HEK293T (cell line): ENCODE measurements at regions not wholly inside any gene's neighbourhood (a gene's known extent, or its start where the extent isn't known, plus 50 kb on each side); places are given as distances from the start of the nearest gene placed in this dataset.

Experiments used
- CTCF ChIA-PET: fragments of 350-600 bp; formaldehyde crosslinking; extraction: SDS; loops from one replicate; lab custom pipeline; 2021; ENCODE audit warnings: antibody characterized with exemption, inconsistent platforms; lab: Yijun Ruan, JAX
- POLR2A ChIA-PET: fragments of 350-600 bp; formaldehyde crosslinking; extraction: SDS; loops from one replicate; lab custom pipeline; 2020; ENCODE audit warnings: antibody characterized with exemption, inconsistent platforms; lab: Yijun Ruan, JAX
- DNase-seq: peaks from one replicate; pipeline ENCODE4 v3.0.0; 2012; ENCODE audit warnings: mixed read lengths; ENCODE audit errors: extremely low spot score
- ARNT ChIP-seq: fragments of 450-650 bp; IDR thresholded peaks from 2 replicates; pipeline ENCODE4 v1.6.1; 2017; ENCODE audit warnings: mild to moderate bottlenecking
- BHLHE40 ChIP-seq: fragments of 450-650 bp; IDR thresholded peaks from 2 replicates; pipeline ENCODE4 v1.6.1; 2016; ENCODE audit warnings: mild to moderate bottlenecking, moderate library complexity, borderline replicate concordance
- CTBP1 ChIP-seq: fragments of 450-650 bp; IDR thresholded peaks from 2 replicates; pipeline ENCODE4 v1.6.1; 2016; ENCODE audit warnings: borderline replicate concordance
- ELF4 ChIP-seq: fragments of 450-650 bp; IDR thresholded peaks from 2 replicates; pipeline ENCODE4 v1.6.1; 2017; ENCODE audit warnings: antibody characterized with exemption
- FOXA1 ChIP-seq: fragments of 450-650 bp; IDR thresholded peaks from 2 replicates; pipeline ENCODE4 v1.6.1; 2016; ENCODE audit warnings: mild to moderate bottlenecking
- FOXK2 ChIP-seq: fragments of 450-650 bp; IDR thresholded peaks from 2 replicates; pipeline ENCODE4 v1.6.1; 2016; ENCODE audit warnings: mild to moderate bottlenecking
- FOXM1 ChIP-seq: fragments of 450-650 bp; IDR thresholded peaks from 2 replicates; pipeline ENCODE4 v1.6.1; 2017; ENCODE audit warnings: mild to moderate bottlenecking, borderline replicate concordance
- HDGF ChIP-seq: fragments of 450-650 bp; IDR thresholded peaks from 2 replicates; pipeline ENCODE4 v1.6.1; 2017; ENCODE audit warnings: antibody characterized with exemption, borderline replicate concordance
- L3MBTL2 ChIP-seq: fragments of 450-650 bp; conservative IDR thresholded peaks from 2 replicates; pipeline ENCODE4 v1.6.1; 2016; ENCODE audit warnings: mild to moderate bottlenecking
- LEF1 ChIP-seq: fragments of 450-650 bp; IDR thresholded peaks from 2 replicates; pipeline ENCODE4 v1.6.1; 2017; ENCODE audit warnings: mild to moderate bottlenecking, borderline replicate concordance
- NFRKB ChIP-seq: fragments of 450-650 bp; IDR thresholded peaks from 2 replicates; pipeline ENCODE4 v1.6.1; 2016; ENCODE audit warnings: mild to moderate bottlenecking, moderate library complexity
- SP1 ChIP-seq: fragments of 450-650 bp; IDR thresholded peaks from 2 replicates; pipeline ENCODE4 v1.6.1; 2017
- SUZ12 ChIP-seq: fragments of 450-650 bp; IDR thresholded peaks from 2 replicates; pipeline ENCODE4 v1.6.1; 2016; ENCODE audit warnings: mild to moderate bottlenecking
- TARDBP ChIP-seq: fragments of 450-650 bp; IDR thresholded peaks from 2 replicates; pipeline ENCODE4 v1.6.1; 2016
- ZNF384 ChIP-seq: fragments of 450-650 bp; IDR thresholded peaks from 2 replicates; pipeline ENCODE4 v1.6.1; 2016
- TF ChIP-seq, protein P1 (sequence below): fragments of 450-650 bp; IDR thresholded peaks from 2 replicates; pipeline ENCODE4 v1.6.1; 2016

DNA sequence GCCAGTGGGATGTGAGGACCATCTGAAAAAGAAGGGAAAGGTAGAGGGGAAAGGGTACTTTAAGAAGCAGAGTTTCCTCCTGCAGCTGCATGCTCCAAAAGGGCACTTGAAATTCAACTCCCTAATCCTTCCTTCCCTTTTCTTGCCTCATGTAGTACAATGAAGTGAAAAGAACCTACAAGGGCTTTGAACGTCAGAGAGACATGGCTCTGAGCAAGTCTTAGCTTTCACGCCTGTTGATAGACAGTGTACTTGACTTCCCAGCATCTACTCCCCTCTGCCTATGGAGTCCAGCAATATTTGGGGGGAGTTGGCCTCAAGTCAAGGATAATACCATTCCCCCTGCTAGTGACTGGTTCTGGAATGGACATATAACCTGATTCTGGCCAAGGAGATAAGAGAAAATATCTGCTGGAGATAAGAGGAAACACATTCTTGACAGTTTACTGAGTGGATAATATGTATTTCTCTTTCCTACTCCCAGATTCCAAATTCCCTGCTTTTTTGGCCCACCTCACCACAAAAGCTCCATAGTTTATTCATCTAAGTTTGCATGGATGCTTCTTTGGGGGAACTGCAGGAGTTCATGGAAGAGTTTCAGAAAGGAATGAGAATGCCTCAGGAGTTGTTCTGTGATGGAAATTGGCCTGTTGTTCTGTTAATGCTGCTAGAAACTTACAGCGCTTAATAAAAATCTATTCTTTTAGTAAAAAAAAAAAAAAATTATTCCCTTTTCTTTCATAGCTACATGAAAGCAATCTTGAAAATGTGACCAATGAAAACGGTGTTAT lies 193.0 kb upstream of the TPM1 start:
- TF ChIP-seq L3MBTL2, result no peak
- no peak for TF ChIP-seq LEF1
- TF ChIP-seq CTBP1, result no peak
- TF ChIP-seq TARDBP, result no peak
- no peak for TF ChIP-seq FOXK2
- no peak for TF ChIP-seq FOXA1
- no peak for TF ChIP-seq FOXM1
- no peak for TF ChIP-seq SP1
- TF ChIP-seq, protein P1, sequence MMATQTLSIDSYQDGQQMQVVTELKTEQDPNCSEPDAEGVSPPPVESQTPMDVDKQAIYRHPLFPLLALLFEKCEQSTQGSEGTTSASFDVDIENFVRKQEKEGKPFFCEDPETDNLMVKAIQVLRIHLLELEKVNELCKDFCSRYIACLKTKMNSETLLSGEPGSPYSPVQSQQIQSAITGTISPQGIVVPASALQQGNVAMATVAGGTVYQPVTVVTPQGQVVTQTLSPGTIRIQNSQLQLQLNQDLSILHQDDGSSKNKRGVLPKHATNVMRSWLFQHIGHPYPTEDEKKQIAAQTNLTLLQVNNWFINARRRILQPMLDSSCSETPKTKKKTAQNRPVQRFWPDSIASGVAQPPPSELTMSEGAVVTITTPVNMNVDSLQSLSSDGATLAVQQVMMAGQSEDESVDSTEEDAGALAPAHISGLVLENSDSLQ, result no peak
- TF ChIP-seq ZNF384, result no peak
- no peak for TF ChIP-seq SUZ12
- no peak for TF ChIP-seq BHLHE40
- no peak for TF ChIP-seq ARNT
- POLR2A ChIA-PET, result no interaction called here
- no peak for DNase-seq
- CTCF ChIA-PET, result no interaction called here

DNA sequence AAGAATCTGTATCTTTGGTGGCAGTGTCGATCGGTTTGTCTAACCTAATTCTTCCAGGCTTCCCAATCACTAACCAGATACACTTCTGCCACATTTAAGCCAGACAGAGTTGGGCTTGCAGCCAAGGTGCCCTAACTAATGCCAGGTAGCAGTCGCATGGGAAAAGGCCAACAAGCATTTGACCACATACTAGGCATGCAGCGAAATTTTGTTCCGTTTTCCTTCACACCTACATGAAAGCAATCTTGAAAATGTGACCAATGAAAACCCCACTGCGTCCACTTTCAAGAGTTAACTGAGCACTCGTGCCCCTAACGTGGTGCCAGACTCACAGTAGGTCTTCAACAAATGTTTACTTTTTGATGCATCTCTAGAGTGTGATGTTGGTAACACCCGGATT lies 192.2 kb upstream of the TPM1 start:
- ChIA-PET CTCF (no interaction called here), POLR2A (no interaction called here)
- TF ChIP-seq NFRKB, result no peak
- no peak for TF ChIP-seq FOXM1
- no peak for TF ChIP-seq FOXK2
- no peak for TF ChIP-seq ZNF384
- no peak for TF ChIP-seq CTBP1
- DNase-seq, result no peak

DNA sequence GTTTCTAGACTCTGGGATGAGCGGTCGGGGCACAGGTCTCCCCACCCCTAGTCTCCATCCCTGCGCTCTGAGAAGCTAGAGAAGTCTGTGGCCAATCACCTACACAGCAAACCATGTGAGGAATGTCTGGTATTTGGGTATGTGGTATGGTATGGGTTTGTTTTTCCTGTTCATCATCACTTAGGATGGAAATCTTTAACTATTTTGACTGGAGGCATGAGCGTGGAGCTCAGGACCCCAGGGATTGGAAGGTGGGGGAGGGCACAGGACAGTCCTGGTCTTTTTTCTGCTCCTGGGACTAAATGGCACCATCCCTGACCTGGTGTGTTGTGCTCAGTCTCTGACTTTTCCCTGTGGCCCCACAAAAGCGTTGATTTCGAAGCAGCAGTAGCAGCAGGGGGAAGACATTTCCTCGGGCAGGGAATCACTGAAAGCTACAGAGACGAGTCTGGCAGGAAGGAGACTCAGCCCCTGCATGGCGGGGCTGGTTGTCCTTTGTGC lies 191.7 kb upstream of the TPM1 start:
- POLR2A ChIA-PET, result no interaction called here
- no peak for TF ChIP-seq FOXA1
- TF ChIP-seq FOXK2, result no peak
- TF ChIP-seq SP1, result no peak
- TF ChIP-seq ZNF384, result no peak
- TF ChIP-seq ARNT, result no peak
- no peak for TF ChIP-seq FOXM1
- TF ChIP-seq LEF1, result no peak
- TF ChIP-seq SUZ12, result no peak
- TF ChIP-seq L3MBTL2, result no peak
- no peak for TF ChIP-seq NFRKB
- CTCF ChIA-PET, result interaction anchor here (0.5 kb wide), 1 partner anchor 31 kb away, joined by 6 read pairs; no protein-coding TSS in a partner anchor
- no peak for DNase-seq

DNA sequence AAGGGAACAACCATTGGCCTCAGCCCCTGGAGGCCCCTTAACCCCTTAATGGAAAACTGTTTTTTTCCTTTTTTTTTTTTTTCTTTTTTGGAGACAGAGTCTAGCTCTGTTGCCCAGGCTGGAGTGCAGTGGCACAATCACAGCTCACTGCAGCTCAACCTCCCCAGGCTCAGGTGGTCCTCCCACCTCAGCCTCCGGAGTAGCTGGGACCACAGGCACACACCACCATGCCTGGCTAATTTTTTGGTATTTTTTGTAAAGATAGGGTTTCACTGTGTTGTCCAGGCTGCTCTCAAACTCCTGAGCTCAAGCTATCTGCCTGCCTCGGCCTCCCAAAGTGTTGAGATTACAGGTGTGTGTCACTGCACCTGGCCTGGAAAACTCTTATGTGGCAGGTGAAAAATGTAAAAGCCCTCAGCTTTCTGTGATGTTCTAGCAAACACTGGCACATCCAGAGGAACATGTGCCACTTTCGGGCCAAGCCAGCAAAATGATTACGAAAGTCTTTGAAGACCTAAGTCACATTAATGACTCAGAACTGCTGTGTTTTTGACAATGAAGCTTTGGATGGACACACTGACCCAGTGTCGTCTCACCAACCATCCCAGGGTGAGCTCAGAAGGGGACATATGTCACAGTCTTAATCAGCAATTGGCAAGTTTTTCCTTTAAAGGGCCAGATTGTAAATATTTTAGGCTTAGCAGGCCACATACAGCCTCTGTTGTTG lies 189.3 kb upstream of the TPM1 start:
- ChIA-PET CTCF (interaction anchor here (0.6 to 1.4 kb wide), 2 partner anchors 194 to 1011 kb away, joined by 4 to 5 read pairs; no protein-coding TSS in a partner anchor), POLR2A (no interaction called here)
- TF ChIP-seq NFRKB (no peak), L3MBTL2 (no peak), LEF1 (no peak), FOXA1 (no peak), TARDBP (no peak), BHLHE40 (no peak), SP1 (no peak), ARNT (no peak), ZNF384 (no peak), SUZ12 (no peak), HDGF (no peak), CTBP1 (no peak), ELF4 (no peak)
- TF ChIP-seq, protein P1, result no peak

DNA sequence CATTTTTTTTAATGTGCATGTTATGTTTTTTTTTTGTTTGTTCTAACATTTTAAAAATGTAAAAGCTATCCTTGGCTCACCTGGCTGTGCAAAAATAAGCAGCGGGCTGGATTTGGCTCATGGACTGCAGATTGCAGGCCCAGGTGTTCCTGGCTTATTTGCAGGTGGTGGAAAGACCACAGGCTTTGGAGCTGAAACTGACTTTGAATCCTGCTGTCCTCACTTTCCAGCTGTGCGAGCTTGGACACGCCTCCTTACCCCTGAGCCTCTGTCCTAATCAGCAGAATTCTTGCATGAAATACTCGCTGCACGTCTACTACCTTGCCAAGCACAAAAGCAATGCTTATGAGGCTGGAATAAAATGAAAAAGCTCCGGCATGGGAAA lies 188.7 kb upstream of the TPM1 start:
- ChIA-PET CTCF (no interaction called here), POLR2A (no interaction called here)
- TF ChIP-seq FOXA1 (no peak), ELF4 (no peak), HDGF (no peak)
- no peak for DNase-seq

More for the DNA sequence above, 189.3 kb upstream of the TPM1 start:
- DNase-seq, result no peak

- TF ChIP-seq ELF4, result no peak
- no peak for TF ChIP-seq BHLHE40
- TF ChIP-seq ARNT, result no peak
- no peak for TF ChIP-seq SUZ12
- no peak for DNase-seq
- POLR2A ChIA-PET, result no interaction called here
- CTCF ChIA-PET, result no interaction called here
These were observed 188.0 kb upstream of the TPM1 start for GRCh38 chr15:62854420-62855084.
